HUDEP-2 (cell line): ENCODE measurements at regions not wholly inside any gene's neighbourhood (a gene's known extent, or its start where the extent isn't known, plus 50 kb on each side); places are given as distances from the start of the nearest gene placed in this dataset.

Experiments used
- DNase-seq, 76 experiments: peaks; one replicate each; lab custom pipeline; 2025; ENCODE audit not compliant: unreplicated experiment in 76 of 76; lab: John Stamatoyannopoulos, UW

- DNase-seq = no peak
Observed at GRCh38 chr2:64396551-64396950, 57.4 kb upstream of the LGALSL start.

GRCh38 chr2:64398516-64399129 lies 55.3 kb upstream of the LGALSL start:
- no peak for DNase-seq

- DNase-seq = no peak
Observed at GRCh38 chr2:64399521-64399920, 54.4 kb upstream of the LGALSL start.

GRCh38 chr2:64400105-64400728 lies 53.7 kb upstream of the LGALSL start:
- DNase-seq = no peak

- DNase-seq = no peak
Observed at GRCh38 chr2:64400733-64401528, 53.0 kb upstream of the LGALSL start.

GRCh38 chr2:64401529-64401880 lies 52.5 kb upstream of the LGALSL start:
- DNase-seq = no peak

- DNase-seq = no peak
Observed at GRCh38 chr2:64402876-64403275, 51.1 kb upstream of the LGALSL start.

GRCh38 chr2:64403426-64403825 lies 50.5 kb upstream of the LGALSL start:
- no peak for DNase-seq

GRCh38 chr2:64404002-64404731 lies 49.8 kb upstream of the LGALSL start:
- DNase-seq = no peak
